B cell (primary cell): ENCODE measurements at regions not wholly inside any gene's neighbourhood (a gene's known extent, or its start where the extent isn't known, plus 50 kb on each side); places are given as distances from the start of the nearest gene placed in this dataset.
A peak's percentile ranks its signal among the peaks of the same experiment; 100 is the strongest.

Experiments
- ATAC-seq: fragments of 200-7000 bp; cut with Tn5 transposase; one replicate; pipeline ENCODE4 v1.10.0; 2021; ENCODE audit warnings: low read depth, mild to moderate bottlenecking, moderate number of reproducible peaks, moderate library complexity
- CTCF ChIA-PET: fragments of 350-600 bp; sonication (Branson Sonifier 250); formaldehyde crosslinking; loops from one replicate; lab custom pipeline; 2021; ENCODE audit warnings: antibody characterized with exemption, inconsistent platforms; lab: Charles Lee
- POLR2A ChIA-PET: fragments of 350-600 bp; sonication (Branson Sonifier 250); formaldehyde crosslinking; loops from one replicate; lab custom pipeline; 2021; ENCODE audit warnings: antibody characterized with exemption; lab: Charles Lee
- DNase-seq: peaks from one replicate; pipeline ENCODE4 v3.0.0; 2013
- H2AFZ ChIP-seq: 2 replicates; pipeline ENCODE4 v1.6.1; 2012; ENCODE audit warnings: mild to moderate bottlenecking, low read depth, low read length; ENCODE audit not compliant: insufficient read depth, poor library complexity, severe bottlenecking
- H3K27ac ChIP-seq, 2 donors: 1 replicate in 1 of 2; 2 replicates in 1 of 2; pipeline ENCODE4 v1.5.1; 2012 to 2013; ENCODE audit warnings: low read length in 2 of 2, mild to moderate bottlenecking in 2 of 2, moderate library complexity in 1 of 2
- H3K27me3 ChIP-seq, 4 experiments: fragments of 200-600 bp in 1 of 4; sonication (generic) in 1 of 4; replicated peaks in 1 of 4; 1 replicate in 2 of 4; 2 replicates in 2 of 4; pipeline versions ENCODE4 v1.6.1 to v1.7.0; 2013 to 2016; ENCODE audit warnings: low read length in 3 of 4, mild to moderate bottlenecking in 2 of 4, mixed read lengths in 1 of 4, moderate library complexity in 1 of 4; ENCODE audit not compliant: insufficient read depth in 4 of 4, control insufficient read depth in 3 of 4; ENCODE audit errors: control extremely low read depth in 1 of 4
- H3K36me3 ChIP-seq, 2 experiments: replicated peaks in 1 of 2; 1 replicate in 1 of 2; 2 replicates in 1 of 2; pipeline versions ENCODE4 v1.6.1 to v1.7.1; 2013; ENCODE audit warnings: low read length in 1 of 2; ENCODE audit not compliant: insufficient read depth in 2 of 2, control insufficient read depth in 1 of 2; ENCODE audit errors: control extremely low read depth in 1 of 2, extremely low read depth in 1 of 2
- H3K4me1 ChIP-seq, 2 donors: fragments of 200-600 bp in 1 of 2; sonication (generic) in 1 of 2; 1 replicate in 1 of 2; 2 replicates in 1 of 2; pipeline versions ENCODE4 v1.5.1 to v1.6.1; 2013 to 2017; ENCODE audit warnings: low read length in 2 of 2; ENCODE audit not compliant: control insufficient read depth in 2 of 2, insufficient read depth in 2 of 2
- H3K4me2 ChIP-seq: replicated peaks from 2 replicates; pipeline ENCODE3; 2012; ENCODE audit warnings: mild to moderate bottlenecking, low read depth, low read length; ENCODE audit not compliant: poor library complexity, severe bottlenecking
- H3K4me3 ChIP-seq, 5 experiments: fragments of 200-600 bp in 1 of 5; sonication (generic) in 1 of 5; 1 replicate in 3 of 5; 2 replicates in 2 of 5; pipeline versions ENCODE4 v1.5.1 to v1.7.0; 2011 to 2016; ENCODE audit warnings: low read length in 4 of 5, mild to moderate bottlenecking in 4 of 5, low read depth in 2 of 5, control low read depth in 1 of 5, moderate library complexity in 1 of 5; ENCODE audit not compliant: insufficient read depth in 1 of 5; ENCODE audit errors: control extremely low read depth in 1 of 5, extremely low read depth in 1 of 5
- H3K79me2 ChIP-seq: fragments of 200-600 bp; sonication (generic); one replicate; pipeline ENCODE4 v1.6.0; 2016; ENCODE audit warnings: low read length; ENCODE audit not compliant: control insufficient read depth, insufficient read depth
- H3K9ac ChIP-seq: fragments of 200-600 bp; sonication (generic); 2 replicates; pipeline ENCODE4 v1.6.1; 2017; ENCODE audit warnings: mild to moderate bottlenecking, low read length, moderate library complexity
- H3K9me3 ChIP-seq, 3 donors: one replicate each; pipeline versions ENCODE4 v1.6.1 to v1.7.1; 2013; ENCODE audit warnings: low read length in 2 of 3; ENCODE audit not compliant: control insufficient read depth in 2 of 3, insufficient read depth in 1 of 3; ENCODE audit errors: control extremely low read depth in 1 of 3
- H4K20me1 ChIP-seq: 2 replicates; pipeline ENCODE4 v1.6.0; 2012; ENCODE audit warnings: mild to moderate bottlenecking, low read length; ENCODE audit not compliant: insufficient read depth, control insufficient read depth, poor library complexity, severe bottlenecking
- H3K27ac Mint-ChIP-seq: one replicate; pipeline ENCODE4 v1.8.0; 2021; ENCODE audit warnings: mixed read lengths
- H3K27me3 Mint-ChIP-seq: one replicate; pipeline ENCODE4 v1.8.0; 2021; ENCODE audit warnings: mixed read lengths
- H3K4me1 Mint-ChIP-seq: one replicate; pipeline ENCODE4 v1.8.0; 2021; ENCODE audit warnings: mixed read lengths
- H3K4me3 Mint-ChIP-seq: one replicate; pipeline ENCODE4 v1.8.0; 2021; ENCODE audit warnings: mixed read lengths
- H3K9me3 Mint-ChIP-seq: one replicate; pipeline ENCODE4 v1.8.0; 2022; ENCODE audit warnings: mixed read lengths; ENCODE audit not compliant: insufficient read depth
- EZH2 ChIP-seq: IDR thresholded peaks from 2 replicates; pipeline ENCODE4 v1.6.1; 2012; ENCODE audit warnings: borderline replicate concordance, low read depth, mild to moderate bottlenecking, moderate library complexity, low read length; ENCODE audit not compliant: insufficient read depth, poor library complexity, severe bottlenecking
- WGBS: methylation state at CpG from one replicate; pipeline ENCODE4 v1.1.5; 2013; ENCODE audit warnings: missing lambda C conversion rate; ENCODE audit not compliant: insufficient coverage; 5-methylcytosine and 5-hydroxymethylcytosine counted together
- intact Hi-C: fragments of 100-400 bp; cut with micrococcal nuclease; formaldehyde crosslinking; loops from one replicate; pipeline ENCODE4 v1.10.0; 2022
- TF ChIP-seq, protein P1 (sequence below): fragments of 200-600 bp; IDR thresholded peaks from one replicate; pipeline ENCODE4 v1.8.0; 2022; ENCODE audit warnings: antibody characterized with exemption, mild to moderate bottlenecking

GRCh38 chr2:43136011-43136799, 90.2 kb downstream of the ZFP36L2 start:
- no peaks in the 10 kb centered on the region for H4K20me1 ChIP-seq
- intact Hi-C loops: no loop called here
- H3K9ac ChIP-seq: no peak overlapping the region
- Mint-ChIP-seq H3K27me3 (no peaks in the 10 kb centered on the region), H3K4me3 (peak overlapping the region; percentile 52), H3K9me3 (no peaks in the 10 kb centered on the region), H3K4me1 (peaks cover 79% of the 10 kb centered on the region), H3K27ac (peak overlapping the region; percentile 94)
- no peak overlapping the region for H3K4me3 ChIP-seq
- POLR2A ChIA-PET: interaction anchor here (2.9 to 14.8 kb wide), 3 partner anchors 32 to 87 kb away, joined by 17 to 561 read pairs (median 108); partner anchors contain the start of gene ZFP36L2
- peaks cover 7% of the 10 kb centered on the region for H3K79me2 ChIP-seq
- H3K9me3 ChIP-seq: no peaks in the 10 kb centered on the region
- no peak for TF ChIP-seq EZH2
- TF ChIP-seq, protein P1, sequence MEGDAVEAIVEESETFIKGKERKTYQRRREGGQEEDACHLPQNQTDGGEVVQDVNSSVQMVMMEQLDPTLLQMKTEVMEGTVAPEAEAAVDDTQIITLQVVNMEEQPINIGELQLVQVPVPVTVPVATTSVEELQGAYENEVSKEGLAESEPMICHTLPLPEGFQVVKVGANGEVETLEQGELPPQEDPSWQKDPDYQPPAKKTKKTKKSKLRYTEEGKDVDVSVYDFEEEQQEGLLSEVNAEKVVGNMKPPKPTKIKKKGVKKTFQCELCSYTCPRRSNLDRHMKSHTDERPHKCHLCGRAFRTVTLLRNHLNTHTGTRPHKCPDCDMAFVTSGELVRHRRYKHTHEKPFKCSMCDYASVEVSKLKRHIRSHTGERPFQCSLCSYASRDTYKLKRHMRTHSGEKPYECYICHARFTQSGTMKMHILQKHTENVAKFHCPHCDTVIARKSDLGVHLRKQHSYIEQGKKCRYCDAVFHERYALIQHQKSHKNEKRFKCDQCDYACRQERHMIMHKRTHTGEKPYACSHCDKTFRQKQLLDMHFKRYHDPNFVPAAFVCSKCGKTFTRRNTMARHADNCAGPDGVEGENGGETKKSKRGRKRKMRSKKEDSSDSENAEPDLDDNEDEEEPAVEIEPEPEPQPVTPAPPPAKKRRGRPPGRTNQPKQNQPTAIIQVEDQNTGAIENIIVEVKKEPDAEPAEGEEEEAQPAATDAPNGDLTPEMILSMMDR: no peak
- CTCF ChIA-PET: interaction anchor here (0.8 to 15.3 kb wide), 6 partner anchors 29 to 188 kb away, joined by 3 to 650 read pairs (median 7); partner anchors contain the start of gene ZFP36L2
- WGBS: 63% methylated on average over 8 of the region's 11 CpGs
- H3K27me3 ChIP-seq: no peaks in the 10 kb centered on the region
- H3K4me2 ChIP-seq: peak overlapping the region; percentile 53
- H3K36me3 ChIP-seq: no peaks in the 10 kb centered on the region
- ATAC-seq: no peak
- DNase-seq: no peak
- peaks cover 83 to 87% of the 10 kb centered on the region in 2 donors for H3K4me1 ChIP-seq
- H3K27ac ChIP-seq: peak overlapping the region; percentile 87 to 89
- peak overlapping the region; percentile 67 for H2AFZ ChIP-seq

DNA sequence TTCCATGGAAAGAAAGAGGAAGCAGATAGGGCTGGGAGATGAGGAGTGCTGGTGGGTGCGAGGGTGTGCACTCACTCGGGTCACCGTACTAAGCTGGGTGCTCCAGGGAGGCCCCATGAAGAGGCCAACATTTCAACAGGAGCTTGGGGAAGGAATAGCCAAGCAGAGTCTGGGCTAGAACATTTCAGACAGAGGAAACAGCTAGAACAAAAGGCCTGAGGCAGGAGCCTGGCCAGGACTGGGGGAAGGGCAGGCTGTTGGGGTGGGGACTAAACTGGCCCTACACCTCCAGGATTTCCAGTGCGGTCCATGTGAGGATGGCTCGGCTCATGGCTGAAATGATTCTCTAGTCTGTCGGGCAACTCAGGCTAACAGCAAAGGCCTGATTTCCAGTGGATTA, 90.8 kb downstream of the ZFP36L2 start:
- ATAC-seq (no peak), DNase-seq (no peak)
- ChIA-PET CTCF (interaction anchor here (0.8 to 15.3 kb wide), 7 partner anchors 8 to 187 kb away, joined by 3 to 650 read pairs (median 4); partner anchors contain the start of gene ZFP36L2), POLR2A (interaction anchor here (1.1 to 14.8 kb wide), 4 partner anchors 24 to 88 kb away, joined by 4 to 561 read pairs (median 62); partner anchors contain the start of gene ZFP36L2)
- Mint-ChIP-seq H3K27me3 (no peaks in the 10 kb centered on the region), H3K27ac (peak overlapping the region; percentile 94), H3K4me1 (peaks cover 85% of the 10 kb centered on the region), H3K9me3 (no peaks in the 10 kb centered on the region), H3K4me3 (peak overlapping the region; percentile 35)
- intact Hi-C loops: no loop called here
- no peak overlapping the region for H3K9ac ChIP-seq
- H3K4me1 ChIP-seq: peaks cover 89 to 93% of the 10 kb centered on the region in 2 donors
- H3K79me2 ChIP-seq: peaks cover 7% of the 10 kb centered on the region
- H3K4me2 ChIP-seq: peak overlapping the region; percentile 53
- no peaks in the 10 kb centered on the region for H3K27me3 ChIP-seq
- no peaks in the 10 kb centered on the region for H3K36me3 ChIP-seq
- H3K9me3 ChIP-seq: peaks cover 0 to 1% (median 0%) of the 10 kb centered on the region in 3 donors
- WGBS: 79% methylated on average over 5 of the region's 6 CpGs
- H3K27ac ChIP-seq: peak overlapping the region; percentile 87 to 89
- H3K4me3 ChIP-seq: no peak overlapping the region
- TF ChIP-seq, protein P1: no peak
- TF ChIP-seq EZH2: no peak
- H4K20me1 ChIP-seq: no peaks in the 10 kb centered on the region
- peak overlapping the region; percentile 47 for H2AFZ ChIP-seq
